SW 1271 (cell line): ENCODE measurements at regions not wholly inside any gene's neighbourhood (a gene's known extent, or its start where the extent isn't known, plus 50 kb on each side); places are given as distances from the start of the nearest gene placed in this dataset.
"Not testable (repeated sequence)": the region's sequence is repeated elsewhere in the genome, so short reads cannot be mapped to it uniquely, and the experiment has no call there.

Source experiments
- DNase-seq, 2 experiments: peaks; one replicate each; lab custom pipeline; 2025; lab: John Stamatoyannopoulos, UW

- DNase-seq, result no peak
Measured at GRCh38 chr7:113217314-113217713, 99.0 kb upstream of the SMIM30 start.

GRCh38 chr7:113216038-113216437, 97.7 kb upstream of the SMIM30 start:
- no peak for DNase-seq

GRCh38 chr7:113209449-113210203, 91.3 kb upstream of the SMIM30 start:
- no peak for DNase-seq

- no peak for DNase-seq
Measured at GRCh38 chr7:113207931-113208330, 89.6 kb upstream of the SMIM30 start.

GRCh38 chr7:113207441-113207840, 89.1 kb upstream of the SMIM30 start:
- no peak for DNase-seq

- DNase-seq, result no peak
Measured at GRCh38 chr7:113204415-113204814, 86.1 kb upstream of the SMIM30 start.

- DNase-seq, result no peak
Measured at GRCh38 chr7:113202284-113202683, 83.9 kb upstream of the SMIM30 start.

- DNase-seq, result no peak
Measured at GRCh38 chr7:113200281-113200680, 81.9 kb upstream of the SMIM30 start.

- DNase-seq, result no peak
Measured at GRCh38 chr7:113199841-113200240, 81.5 kb upstream of the SMIM30 start.

- DNase-seq, result no peak
Measured at GRCh38 chr7:113199136-113199535, 80.8 kb upstream of the SMIM30 start.

GRCh38 chr7:113198226-113198625, 79.9 kb upstream of the SMIM30 start:
- DNase-seq, result no peak

- no peak for DNase-seq
Measured at GRCh38 chr7:113197274-113197673, 78.9 kb upstream of the SMIM30 start.

- no peak for DNase-seq
Measured at GRCh38 chr7:113188396-113188795, 70.0 kb upstream of the SMIM30 start.

GRCh38 chr7:113179313-113179712, 61.0 kb upstream of the SMIM30 start:
- no peak for DNase-seq

- no peak for DNase-seq
Measured at GRCh38 chr7:113176836-113177235, 58.5 kb upstream of the SMIM30 start.

- DNase-seq, result not testable (repeated sequence)
Measured at GRCh38 chr7:113176180-113176579, 57.8 kb upstream of the SMIM30 start.

- no peak for DNase-seq
Measured at GRCh38 chr7:113175525-113176104, 57.3 kb upstream of the SMIM30 start.

GRCh38 chr7:113172726-113173125, 54.4 kb upstream of the SMIM30 start:
- DNase-seq, result no peak

GRCh38 chr7:113170591-113170990, 52.2 kb upstream of the SMIM30 start:
- no peak for DNase-seq
